SHP77 treated with DMSO at 0.1 percent for 48 hours (cell line): ENCODE measurements at regions not wholly inside any gene's neighbourhood (a gene's known extent, or its start where the extent isn't known, plus 50 kb on each side); places are given as distances from the start of the nearest gene placed in this dataset.

Source experiments
- DNase-seq: peaks from one replicate; lab custom pipeline; 2025; lab: John Stamatoyannopoulos, UW

DNA sequence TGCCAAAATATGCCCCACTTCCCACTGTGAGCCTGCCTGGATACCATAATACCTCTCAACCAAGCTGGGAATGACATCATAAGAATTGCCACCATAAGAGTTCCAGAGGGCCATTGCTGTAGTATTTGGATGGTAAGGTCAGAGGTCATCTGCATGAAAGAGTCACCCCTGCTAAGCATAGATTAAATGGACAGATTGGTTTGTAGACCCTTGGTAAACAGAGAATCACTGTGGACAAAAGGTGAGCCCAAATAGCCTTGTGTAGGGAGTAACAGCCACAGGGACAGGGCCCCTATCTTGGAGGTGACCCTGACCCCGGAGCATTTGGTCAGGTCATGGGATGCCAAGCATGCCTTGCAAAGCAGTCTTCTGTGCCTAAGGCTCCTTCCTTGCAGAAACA lies 129.7 kb downstream of the GPAM start:
- DNase-seq, result no peak

DNA sequence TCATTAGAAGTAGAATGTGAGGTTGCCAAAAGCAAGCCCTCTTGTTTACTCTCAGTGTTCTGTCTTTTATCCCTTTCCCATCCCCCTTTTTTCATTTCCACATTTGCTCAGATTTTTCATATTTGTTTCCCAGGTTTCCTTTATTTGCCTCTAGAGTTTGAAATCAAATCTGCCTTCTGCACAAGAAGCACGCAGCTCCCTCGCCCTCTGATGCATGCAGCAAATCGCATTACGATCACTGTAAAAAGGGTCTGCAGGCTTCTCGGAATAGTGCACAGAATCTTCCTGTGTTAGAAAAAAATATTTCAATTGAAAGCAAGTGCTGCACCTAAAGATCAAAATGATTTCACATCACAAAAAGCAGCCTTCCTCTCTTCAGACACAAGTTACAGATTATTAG lies 129.0 kb downstream of the GPAM start:
- no peak for DNase-seq

- DNase-seq, result no peak
These were observed 126.5 kb downstream of the GPAM start for GRCh38 chr10:112057072-112057471.

DNA sequence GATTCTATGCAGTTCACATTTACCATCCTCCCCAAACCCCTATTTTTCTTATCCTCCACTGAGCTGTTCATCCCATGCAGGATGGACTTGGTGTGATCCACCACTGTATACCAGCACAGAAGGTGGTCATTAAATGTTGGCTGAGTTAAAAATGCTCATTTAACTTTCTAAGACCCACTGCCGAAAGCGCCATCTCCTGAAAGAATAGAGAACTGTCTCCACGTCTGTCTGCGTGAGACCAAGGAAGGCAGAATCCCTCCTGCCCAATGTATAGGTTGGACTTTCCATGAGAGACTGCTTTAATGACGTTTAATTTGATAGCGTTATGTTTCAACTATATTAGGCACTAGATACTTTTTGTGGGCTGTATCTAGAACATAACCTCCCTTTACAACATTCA lies 124.3 kb downstream of the GPAM start:
- no peak for DNase-seq

- DNase-seq, result no peak
These were observed 111.9 kb downstream of the GPAM start for GRCh38 chr10:112071596-112072133.

DNA sequence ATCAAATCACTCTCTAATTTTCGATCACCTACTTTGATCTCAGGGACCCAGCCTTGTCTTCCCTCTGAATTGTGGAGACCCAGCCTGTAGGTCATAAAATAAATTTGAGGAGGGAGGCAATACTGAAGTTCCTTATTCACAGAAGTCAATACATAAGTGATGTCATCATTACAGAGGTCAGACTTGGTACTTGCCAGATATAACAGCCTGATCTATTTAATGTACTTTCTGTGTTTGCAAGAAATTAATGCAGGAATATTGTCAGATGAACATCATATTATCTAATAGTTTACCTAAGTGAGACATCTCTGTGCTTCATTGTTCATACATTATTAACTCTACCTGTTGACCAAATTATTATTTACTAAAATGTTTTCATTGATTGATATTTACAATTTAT lies 105.6 kb downstream of the GPAM start:
- DNase-seq, result no peak

- no peak for DNase-seq
These were observed 103.3 kb downstream of the GPAM start for GRCh38 chr10:112080231-112080630.

GRCh38 chr10:112082120-112082519 lies 101.4 kb downstream of the GPAM start:
- no peak for DNase-seq

GRCh38 chr10:112083472-112083871 lies 100.1 kb downstream of the GPAM start:
- no peak for DNase-seq

- no peak for DNase-seq
These were observed 95.6 kb downstream of the GPAM start for GRCh38 chr10:112087953-112088456.

DNA sequence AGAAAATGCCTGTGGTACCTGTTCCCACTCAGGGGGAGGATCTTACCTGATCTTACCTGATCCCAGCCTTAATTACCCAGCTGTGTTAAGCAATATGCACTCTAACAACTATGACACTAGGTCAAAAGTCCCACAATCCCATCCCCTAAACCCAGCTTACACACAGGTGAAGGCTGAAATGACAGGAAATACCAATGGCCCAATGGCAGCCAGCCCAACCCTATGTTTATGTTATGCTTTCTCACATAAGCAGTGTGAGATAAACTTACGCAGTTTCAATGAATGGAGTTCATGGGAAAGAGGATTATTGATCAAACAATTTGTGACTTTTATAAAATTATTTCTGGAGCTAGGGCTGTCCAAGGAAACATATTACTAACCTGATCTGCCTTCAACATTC lies 91.9 kb downstream of the GPAM start:
- no peak for DNase-seq

DNA sequence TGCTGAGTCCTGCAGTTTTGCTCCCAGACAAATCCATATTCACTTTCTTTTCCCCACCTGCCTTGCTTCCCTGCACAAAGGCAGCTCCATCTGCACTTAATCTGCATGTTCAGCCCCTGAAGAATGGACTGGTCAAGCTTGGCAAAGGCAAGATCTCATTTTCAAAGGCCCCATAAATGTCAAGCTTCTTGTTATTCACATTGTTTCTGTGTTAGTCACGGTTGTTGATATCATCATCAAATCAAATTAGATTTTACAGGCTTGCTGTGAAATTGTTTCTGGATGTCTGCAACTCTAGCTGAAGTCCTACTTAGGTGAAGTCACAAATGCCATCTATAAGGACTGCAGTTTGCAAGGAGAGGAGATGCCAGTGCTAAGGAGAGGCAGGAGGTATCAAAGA lies 91.0 kb downstream of the GPAM start:
- no peak for DNase-seq

- DNase-seq, result no peak
These were observed 88.6 kb downstream of the GPAM start for GRCh38 chr10:112094984-112095383.

- no peak for DNase-seq
These were observed 87.8 kb downstream of the GPAM start for GRCh38 chr10:112095731-112096130.

GRCh38 chr10:112098682-112099081 lies 84.9 kb downstream of the GPAM start:
- DNase-seq, result no peak
